HFFc6 (cell line): ENCODE measurements at regions not wholly inside any gene's neighbourhood (a gene's known extent, or its start where the extent isn't known, plus 50 kb on each side); places are given as distances from the start of the nearest gene placed in this dataset.

Source experiments
- DNase-seq: peaks from one replicate; pipeline ENCODE4 v3.0.0-alpha.2; 2018
- H3K27ac Mint-ChIP-seq: 2 replicates; pipeline ENCODE4 v1.8.0; 2020; ENCODE audit warnings: mild to moderate bottlenecking, mixed read lengths
- H3K27me3 Mint-ChIP-seq: 2 replicates; pipeline ENCODE4 v1.8.0; 2021; ENCODE audit warnings: mild to moderate bottlenecking, moderate library complexity, mixed read lengths; ENCODE audit not compliant: insufficient read depth
- H3K36me3 Mint-ChIP-seq: 2 replicates; pipeline ENCODE4 v1.8.0; 2021; ENCODE audit warnings: low read depth, mixed read lengths
- H3K4me1 Mint-ChIP-seq: 2 replicates; pipeline ENCODE4 v1.8.0; 2020; ENCODE audit warnings: low read depth, mixed read lengths
- H3K4me3 Mint-ChIP-seq: 2 replicates; pipeline ENCODE4 v1.8.0; 2020; ENCODE audit warnings: mild to moderate bottlenecking, moderate library complexity, mixed read lengths
- H3K9me3 Mint-ChIP-seq: 2 replicates; pipeline ENCODE4 v1.8.0; 2020; ENCODE audit warnings: mild to moderate bottlenecking, mixed read lengths
- TF ChIP-seq, protein P1 (sequence below): fragments of 200-600 bp; sonication (generic); IDR thresholded peaks from 2 replicates; pipeline ENCODE4 v1.5.0; 2021; ENCODE audit warnings: antibody characterized with exemption, mild to moderate bottlenecking

DNA sequence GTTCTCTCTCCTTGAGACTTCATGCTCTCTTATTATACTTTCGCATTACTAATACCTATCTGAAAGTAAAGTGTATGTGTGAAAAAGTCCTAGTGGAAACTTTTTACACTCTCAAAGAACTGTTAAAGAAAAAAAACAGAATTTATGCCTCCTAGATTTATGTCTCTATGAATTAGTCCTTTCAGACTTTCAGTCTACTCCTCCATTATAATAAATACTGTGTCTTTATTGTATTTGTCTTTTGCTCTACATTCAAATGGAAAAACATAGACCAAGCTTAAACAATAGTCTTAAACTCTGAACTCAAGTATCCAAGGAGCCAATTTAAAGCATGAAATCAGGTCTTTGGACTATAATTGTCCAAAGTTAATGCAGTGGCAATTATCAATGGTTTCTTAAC lies 1449.0 kb downstream of the PLA2G4A start:
- Mint-ChIP-seq H3K27ac (no peak overlapping the region), H3K36me3 (no peaks in the 10 kb centered on the region), H3K4me1 (no peaks in the 10 kb centered on the region), H3K9me3 (peaks cover 5% of the 10 kb centered on the region; the same call in 1 of the 2 replicates), H3K27me3 (no peaks in the 10 kb centered on the region), H3K4me3 (no peak overlapping the region)
- DNase-seq = no peak
- TF ChIP-seq, protein P1, sequence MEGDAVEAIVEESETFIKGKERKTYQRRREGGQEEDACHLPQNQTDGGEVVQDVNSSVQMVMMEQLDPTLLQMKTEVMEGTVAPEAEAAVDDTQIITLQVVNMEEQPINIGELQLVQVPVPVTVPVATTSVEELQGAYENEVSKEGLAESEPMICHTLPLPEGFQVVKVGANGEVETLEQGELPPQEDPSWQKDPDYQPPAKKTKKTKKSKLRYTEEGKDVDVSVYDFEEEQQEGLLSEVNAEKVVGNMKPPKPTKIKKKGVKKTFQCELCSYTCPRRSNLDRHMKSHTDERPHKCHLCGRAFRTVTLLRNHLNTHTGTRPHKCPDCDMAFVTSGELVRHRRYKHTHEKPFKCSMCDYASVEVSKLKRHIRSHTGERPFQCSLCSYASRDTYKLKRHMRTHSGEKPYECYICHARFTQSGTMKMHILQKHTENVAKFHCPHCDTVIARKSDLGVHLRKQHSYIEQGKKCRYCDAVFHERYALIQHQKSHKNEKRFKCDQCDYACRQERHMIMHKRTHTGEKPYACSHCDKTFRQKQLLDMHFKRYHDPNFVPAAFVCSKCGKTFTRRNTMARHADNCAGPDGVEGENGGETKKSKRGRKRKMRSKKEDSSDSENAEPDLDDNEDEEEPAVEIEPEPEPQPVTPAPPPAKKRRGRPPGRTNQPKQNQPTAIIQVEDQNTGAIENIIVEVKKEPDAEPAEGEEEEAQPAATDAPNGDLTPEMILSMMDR = no peak

DNA sequence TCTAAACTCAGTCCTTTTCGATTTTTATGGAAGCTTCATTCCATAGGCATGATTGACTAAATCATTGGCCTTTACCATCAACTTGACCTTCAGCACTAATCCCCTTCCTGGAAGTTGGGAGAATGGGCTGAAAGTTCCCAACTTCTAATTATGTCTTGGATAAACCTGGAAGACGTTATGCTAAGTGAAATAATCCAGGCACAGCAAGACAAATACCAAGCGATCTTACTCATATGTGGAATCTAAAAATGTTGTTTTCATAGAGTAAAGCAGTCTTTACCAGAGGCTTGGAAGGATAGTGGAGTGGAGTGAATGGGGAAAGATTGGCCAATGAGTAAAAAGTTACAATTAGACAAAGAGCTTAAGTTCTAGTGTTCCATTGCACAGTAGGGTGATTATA lies 1453.2 kb downstream of the PLA2G4A start:
- no peaks in the 10 kb centered on the region for H3K27me3 Mint-ChIP-seq
- TF ChIP-seq, protein P1 = no peak
- no peaks in the 10 kb centered on the region for H3K4me1 Mint-ChIP-seq
- peaks cover 5% of the 10 kb centered on the region; the same call in 1 of the 2 replicates for H3K9me3 Mint-ChIP-seq
- DNase-seq = no peak
- H3K4me3 Mint-ChIP-seq = no peak overlapping the region
- H3K27ac Mint-ChIP-seq = no peak overlapping the region
- no peaks in the 10 kb centered on the region for H3K36me3 Mint-ChIP-seq

DNA sequence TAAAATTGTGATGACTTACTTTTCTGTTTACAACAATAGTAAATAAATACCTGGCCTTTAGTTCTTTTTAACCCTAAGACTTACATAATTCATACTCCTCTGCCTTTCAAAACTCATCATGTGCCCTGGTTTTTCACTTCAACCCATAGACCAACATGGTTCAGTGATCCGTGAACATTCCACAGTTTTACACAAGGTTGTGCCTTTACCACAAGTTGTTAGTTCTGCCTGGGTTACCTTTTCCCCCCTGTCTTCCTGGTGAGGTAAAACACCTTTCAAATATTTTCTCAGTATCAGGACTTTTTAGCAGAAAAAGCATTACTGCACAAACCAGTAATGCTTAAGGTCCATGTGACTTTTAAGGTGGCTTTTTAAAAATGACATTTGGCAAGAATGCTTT lies 1466.4 kb downstream of the PLA2G4A start:
- DNase-seq = no peak
- H3K27ac Mint-ChIP-seq = no peak overlapping the region
- no peaks in the 10 kb centered on the region for H3K36me3 Mint-ChIP-seq
- no peaks in the 10 kb centered on the region for H3K4me1 Mint-ChIP-seq
- H3K9me3 Mint-ChIP-seq = peaks cover 12% of the 10 kb centered on the region
- no peak overlapping the region for H3K4me3 Mint-ChIP-seq
- no peaks in the 10 kb centered on the region for H3K27me3 Mint-ChIP-seq
- TF ChIP-seq, protein P1 = no peak

DNA sequence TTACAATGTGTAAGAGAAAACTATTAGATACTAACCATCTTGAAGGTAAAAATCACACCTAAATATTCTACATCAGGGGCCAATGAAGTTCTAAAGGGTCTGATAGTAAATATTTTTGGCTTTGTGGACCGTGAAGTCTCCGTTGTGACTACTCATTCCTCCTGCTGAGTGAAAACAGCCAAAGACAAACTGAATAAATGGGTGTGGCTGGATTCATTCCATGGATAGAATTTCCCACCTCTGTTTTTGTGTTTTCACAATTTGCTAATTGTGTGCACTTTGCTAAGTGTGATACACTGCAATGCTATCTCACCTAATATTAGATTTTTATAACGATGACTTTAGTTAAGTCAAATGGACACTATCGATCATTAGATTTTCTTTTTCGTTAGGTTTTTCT lies 1474.0 kb downstream of the PLA2G4A start:
- DNase-seq = no peak
- Mint-ChIP-seq H3K27ac (no peak overlapping the region), H3K4me1 (no peaks in the 10 kb centered on the region), H3K36me3 (no peaks in the 10 kb centered on the region), H3K9me3 (peaks cover 4% of the 10 kb centered on the region; the same call in 1 of the 2 replicates), H3K27me3 (no peaks in the 10 kb centered on the region), H3K4me3 (no peak overlapping the region)
- TF ChIP-seq, protein P1 = no peak

DNA sequence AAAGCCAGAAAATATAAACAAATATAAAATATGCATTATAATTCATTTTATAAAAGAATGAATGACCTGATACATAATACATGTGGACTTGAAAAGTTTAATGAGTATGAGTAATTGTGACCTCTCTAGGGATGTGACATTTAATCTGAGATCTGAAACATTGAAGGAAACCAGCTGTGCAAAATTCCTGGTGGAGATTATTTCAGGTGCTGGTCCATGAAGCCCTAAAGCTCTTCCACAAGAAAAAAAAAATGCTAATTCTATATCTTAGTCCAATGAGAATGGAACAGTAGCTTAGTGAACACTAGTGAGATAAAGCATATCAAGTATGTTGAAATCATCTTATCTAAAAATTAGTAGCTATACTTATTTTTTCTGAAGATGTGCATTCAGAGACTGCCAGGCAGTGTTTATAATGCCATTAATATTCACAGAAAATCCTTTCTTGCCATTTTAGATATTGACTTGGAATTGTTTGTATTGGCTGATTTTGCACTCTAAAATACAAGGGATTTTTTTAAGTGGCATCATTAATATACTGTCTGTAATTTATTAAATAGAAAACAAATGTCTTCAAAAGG lies 1485.9 kb downstream of the PLA2G4A start:
- Mint-ChIP-seq H3K4me3 (no peak overlapping the region), H3K27me3 (no peaks in the 10 kb centered on the region), H3K27ac (no peak overlapping the region), H3K9me3 (no peaks in the 10 kb centered on the region; the same call in 1 of the 2 replicates), H3K4me1 (no peaks in the 10 kb centered on the region), H3K36me3 (no peaks in the 10 kb centered on the region)
- no peak for DNase-seq
- TF ChIP-seq, protein P1 = no peak
